ENCODE measurements at regions not wholly inside any gene's neighbourhood (a gene's known extent, or its start where the extent isn't known, plus 50 kb on each side); places are given as distances from the start of the nearest gene placed in this dataset.
A peak's percentile ranks its signal among the peaks of the same experiment; 100 is the strongest.

GRCh38 chr17:15886221-15886620 lies 58.7 kb upstream of the ADORA2B start:
- Histone ChIP-seq H3K4me3 (ENCODE audit: control insufficient read depth in 2 of 3, extremely low read depth in 1 of 3, insufficient read depth in 2 of 3, low read depth in 1 of 3, low read length in 3 of 3) (no peak overlapping the region), H3K79me2 (ENCODE audit: control insufficient read depth, insufficient read depth, low read length) (no peaks in the 10 kb centered on the region), H3K9me1 (ENCODE audit: control insufficient read depth, extremely low read depth, insufficient read depth, low read length) (no peaks in the 10 kb centered on the region), H3K36me3 (ENCODE audit: control insufficient read depth in 2 of 2, extremely low read depth in 1 of 2, insufficient read depth in 2 of 2, low read length in 2 of 2) (no peaks in the 10 kb centered on the region), H3K9ac (ENCODE audit: control insufficient read depth, extremely low read depth, insufficient read depth, low read length) (no peak overlapping the region), H3K9me3 (ENCODE audit: control insufficient read depth, low read depth, low read length) (no peaks in the 10 kb centered on the region), H3K4me2 (ENCODE audit: control insufficient read depth, extremely low read depth, insufficient read depth, low read depth, low read length) (no peak overlapping the region), H3K4me1 (ENCODE audit: control insufficient read depth, extremely low read depth, insufficient read depth, low read length) (no peaks in the 10 kb centered on the region), H3K27me3 (ENCODE audit: control insufficient read depth, extremely low read depth, insufficient read depth, low read length) (no peaks in the 10 kb centered on the region), H3K27ac (ENCODE audit: control insufficient read depth, insufficient read depth, low read length) (no peak overlapping the region), H2AFZ (ENCODE audit: control insufficient read depth, low read length) (no peak overlapping the region), H4K20me1 (ENCODE audit: control insufficient read depth, extremely low read depth, insufficient read depth, low read length) (no peaks in the 10 kb centered on the region)
- FAIRE-seq (peak; percentile 34), DNase-seq (ENCODE audit: low read depth, low spot score) (no peak)
- TF ChIP-seq EZH2 (IDR thresholded peaks at IDR 0.05; ENCODE audit: low read length) (no peak), CTCF (optimal IDR thresholded peaks at IDR 0.05 in 1 of 3, IDR thresholded peaks at IDR 0.05 in 1 of 3, conservative IDR thresholded peaks at IDR 0.05 in 1 of 3; ENCODE audit: extremely low read depth in 1 of 3, insufficient read depth in 2 of 3, low read length in 3 of 3) (no peak)
- dilution Hi-C loops (cut with MboI; ENCODE audit: extremely low pct_ligation_motif_present, low sequenced_read_pairs), result no loop called here

GRCh38 chr17:15886804-15887203 lies 58.1 kb upstream of the ADORA2B start:
- H3K27me3 ChIP-seq (ENCODE audit: control insufficient read depth, extremely low read depth, insufficient read depth, low read length), result no peaks in the 10 kb centered on the region
- FAIRE-seq (no peak), DNase-seq (ENCODE audit: low read depth, low spot score) (no peak)
- H4K20me1 ChIP-seq (ENCODE audit: control insufficient read depth, extremely low read depth, insufficient read depth, low read length), result no peaks in the 10 kb centered on the region
- no peak overlapping the region for H3K27ac ChIP-seq (ENCODE audit: control insufficient read depth, insufficient read depth, low read length)
- TF ChIP-seq CTCF (optimal IDR thresholded peaks at IDR 0.05 in 1 of 3, IDR thresholded peaks at IDR 0.05 in 1 of 3, conservative IDR thresholded peaks at IDR 0.05 in 1 of 3; ENCODE audit: extremely low read depth in 1 of 3, insufficient read depth in 2 of 3, low read length in 3 of 3) (no peak), EZH2 (IDR thresholded peaks at IDR 0.05; ENCODE audit: low read length) (no peak)
- no peak overlapping the region for H3K9ac ChIP-seq (ENCODE audit: control insufficient read depth, extremely low read depth, insufficient read depth, low read length)
- no peak overlapping the region for H2AFZ ChIP-seq (ENCODE audit: control insufficient read depth, low read length)
- H3K79me2 ChIP-seq (ENCODE audit: control insufficient read depth, insufficient read depth, low read length), result no peaks in the 10 kb centered on the region
- H3K9me1 ChIP-seq (ENCODE audit: control insufficient read depth, extremely low read depth, insufficient read depth, low read length), result no peaks in the 10 kb centered on the region
- H3K36me3 ChIP-seq (ENCODE audit: control insufficient read depth in 2 of 2, extremely low read depth in 1 of 2, insufficient read depth in 2 of 2, low read length in 2 of 2), result no peaks in the 10 kb centered on the region
- no peaks in the 10 kb centered on the region for H3K4me1 ChIP-seq (ENCODE audit: control insufficient read depth, extremely low read depth, insufficient read depth, low read length)
- H3K4me3 ChIP-seq (ENCODE audit: control insufficient read depth in 2 of 3, extremely low read depth in 1 of 3, insufficient read depth in 2 of 3, low read depth in 1 of 3, low read length in 3 of 3), result no peak overlapping the region
- H3K4me2 ChIP-seq (ENCODE audit: control insufficient read depth, extremely low read depth, insufficient read depth, low read depth, low read length), result no peak overlapping the region
- dilution Hi-C loops (cut with MboI; ENCODE audit: extremely low pct_ligation_motif_present, low sequenced_read_pairs), result no loop called here
- no peaks in the 10 kb centered on the region for H3K9me3 ChIP-seq (ENCODE audit: control insufficient read depth, low read depth, low read length)
